Stimulated activated CD4-positive, alpha-beta T cell treated with anti-CD3 and anti-CD28 coated beads, Interleukin-4, amount 100 ng/mL, for 4 hours (primary cell): ENCODE measurements at regions not wholly inside any gene's neighbourhood (a gene's known extent, or its start where the extent isn't known, plus 50 kb on each side); places are given as distances from the start of the nearest gene placed in this dataset.
"Not testable (repeated sequence)": the region's sequence is repeated elsewhere in the genome, so short reads cannot be mapped to it uniquely, and the experiment has no call there.

Experiments
- DNase-seq, 2 experiments: peaks; one replicate each; pipeline ENCODE4 v3.0.0-alpha.2; 2020

DNA sequence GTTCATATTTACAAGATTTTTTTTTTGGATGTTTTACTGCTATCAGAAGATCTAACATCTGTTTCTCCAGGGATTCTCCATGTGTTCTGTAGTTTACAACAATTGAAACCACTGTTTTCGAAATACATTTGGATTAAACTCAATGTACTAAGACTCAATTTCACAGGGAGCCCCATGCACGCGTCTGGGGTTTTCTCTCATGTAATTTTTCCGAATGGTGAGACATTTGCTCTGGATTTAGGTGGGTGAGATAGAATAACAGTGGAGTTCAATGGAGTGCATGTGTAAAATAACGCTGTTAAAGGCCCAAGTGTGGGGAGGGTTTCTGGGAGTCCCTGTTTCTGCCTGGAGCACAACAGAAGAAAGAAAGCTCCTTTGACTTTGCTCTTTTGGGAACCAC, 330.3 kb downstream of the TSHZ3 start:
- DNase-seq = no peak

DNA sequence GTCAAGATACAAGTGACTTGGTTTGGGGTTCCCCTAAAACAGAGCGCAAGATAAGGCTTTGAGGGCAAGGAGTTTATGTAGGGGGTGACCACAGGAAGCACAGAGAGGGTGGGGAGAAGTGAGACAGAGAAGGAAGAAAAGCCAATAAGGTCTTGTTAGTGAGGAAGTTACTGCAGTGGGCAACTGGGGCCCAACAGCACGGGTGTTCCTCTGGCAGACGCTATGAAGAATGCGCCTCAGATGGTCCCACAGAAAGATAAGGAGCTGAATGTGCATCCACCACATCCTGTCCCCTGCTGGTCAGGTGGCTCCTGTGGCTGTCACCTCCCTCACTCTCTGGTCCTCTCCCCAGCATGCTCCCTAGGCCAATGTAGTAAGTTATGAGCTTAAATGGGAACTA, 333.5 kb downstream of the TSHZ3 start:
- no peak for DNase-seq

DNA sequence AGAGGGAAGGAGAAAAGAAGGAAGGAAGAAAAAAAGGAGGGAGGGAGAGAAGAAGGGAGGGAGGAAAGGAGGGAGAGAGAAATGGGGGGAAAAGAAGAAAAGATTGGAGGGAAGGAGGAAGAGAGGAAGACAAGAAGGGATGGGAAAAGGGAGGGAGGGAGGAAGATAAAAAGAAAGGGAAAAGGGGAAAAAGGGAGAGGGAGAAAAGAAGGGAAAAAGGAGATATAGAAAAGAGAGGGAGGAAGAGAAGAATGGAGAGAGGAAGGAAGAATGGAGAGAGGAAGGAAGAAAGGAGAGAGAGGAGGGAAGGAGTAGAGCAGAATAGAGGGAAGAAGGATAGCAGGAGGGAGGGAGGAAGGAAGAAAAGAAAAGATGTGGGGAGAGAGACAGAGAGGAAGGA, 334.6 kb downstream of the TSHZ3 start:
- DNase-seq = no peak

DNA sequence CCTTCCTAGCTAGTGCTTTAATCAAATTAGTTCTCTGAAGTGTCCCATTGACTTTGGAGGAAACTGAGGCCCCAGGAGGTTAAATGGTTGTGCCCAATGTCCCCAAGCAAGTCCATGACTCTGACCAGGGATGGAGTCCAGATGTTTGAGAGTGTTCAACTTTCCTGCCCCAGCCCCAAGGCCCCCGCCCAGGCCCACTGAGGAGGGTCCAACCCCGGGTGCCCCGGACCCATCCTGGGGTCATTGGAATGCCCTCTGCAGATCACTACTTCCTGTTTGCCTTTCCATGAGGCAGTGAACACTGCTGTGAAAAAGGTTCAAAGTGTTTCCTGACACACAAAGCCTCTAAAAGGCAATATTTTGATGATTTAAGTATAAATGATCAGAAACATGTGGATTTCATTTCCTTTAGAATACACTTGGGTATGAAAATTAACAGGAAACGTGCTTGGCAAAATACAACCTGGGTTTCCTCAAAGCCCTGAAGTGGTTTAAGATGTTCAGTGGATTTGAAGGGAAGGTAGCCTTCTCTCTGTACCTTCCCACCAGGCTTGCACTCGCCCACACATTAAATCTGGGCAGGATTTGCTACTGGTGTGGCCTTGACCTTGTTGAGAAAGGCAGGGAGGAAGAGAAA, 335.7 kb downstream of the TSHZ3 start:
- no peak for DNase-seq

DNA sequence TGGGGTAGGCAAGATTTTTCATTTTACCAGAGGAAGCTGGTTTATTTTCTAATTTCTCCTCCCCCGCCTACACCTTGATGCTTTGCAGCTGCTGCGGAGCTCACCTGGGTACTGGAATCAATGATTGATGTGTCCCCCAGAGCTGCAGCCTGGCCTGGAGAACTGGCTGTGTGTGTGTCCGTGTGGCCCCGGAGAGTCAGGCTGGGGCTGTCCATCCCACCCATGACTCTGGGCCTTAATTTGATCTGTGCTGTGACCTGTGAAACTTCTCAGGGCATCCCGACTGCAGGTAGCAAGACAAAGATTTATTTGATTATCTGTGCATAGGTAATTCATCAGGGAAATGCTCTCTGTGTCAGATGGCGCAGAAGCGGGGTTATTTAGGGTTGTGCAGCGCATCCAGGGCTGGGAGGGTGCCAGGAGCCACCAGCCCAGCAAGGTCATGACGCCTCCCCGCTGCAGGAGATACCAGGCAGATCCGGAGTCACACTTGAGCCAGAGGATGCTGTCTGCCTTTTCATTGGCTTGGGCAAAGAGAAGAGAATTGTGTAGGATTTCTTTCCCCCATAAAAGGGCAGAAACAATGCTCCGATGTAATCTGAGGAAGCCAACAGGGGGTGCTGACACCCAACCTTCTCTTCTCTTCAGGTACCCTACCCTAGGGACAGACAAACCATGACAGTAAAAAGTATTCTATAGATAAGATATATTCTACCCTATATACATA, 346.6 kb downstream of the TSHZ3 start:
- DNase-seq = no peak

DNA sequence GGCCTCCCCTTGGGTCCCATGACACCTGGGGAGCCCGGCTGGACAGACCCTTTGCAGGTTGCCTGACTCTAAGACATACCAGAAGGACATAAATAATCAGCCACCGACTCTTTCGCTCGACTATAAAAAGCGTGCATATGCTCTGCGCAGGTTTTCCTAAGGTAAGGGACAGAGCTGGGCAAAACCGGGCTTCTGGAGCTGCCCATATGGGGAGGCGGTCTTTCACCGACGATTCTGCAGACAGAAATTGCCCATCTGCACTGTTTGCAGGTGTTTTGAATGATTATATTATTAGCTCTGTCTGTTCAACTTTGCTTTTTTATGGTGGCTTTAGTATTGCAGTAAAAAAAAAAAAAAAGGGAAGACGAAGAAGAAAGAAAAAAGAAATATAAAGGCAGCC, 347.2 kb downstream of the TSHZ3 start:
- DNase-seq = no peak

DNA sequence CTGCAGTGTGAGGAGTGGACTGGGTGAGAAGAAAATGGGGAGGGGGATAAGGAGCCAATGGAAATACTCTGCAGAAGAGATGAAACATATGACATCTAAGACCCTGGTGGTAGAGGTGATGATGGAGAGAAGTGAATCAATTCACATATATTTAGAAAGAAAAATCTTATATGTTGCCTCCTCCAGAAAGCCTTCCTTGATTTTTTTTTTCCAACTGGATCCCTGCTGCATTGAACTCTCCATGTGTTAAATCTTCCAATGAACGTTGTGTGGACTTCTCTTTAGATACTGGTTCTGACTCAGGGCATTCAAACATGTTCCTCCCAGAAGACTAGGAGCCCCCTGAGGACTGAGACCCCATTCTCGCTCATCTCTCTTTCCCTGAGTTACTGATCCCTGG, 348.3 kb downstream of the TSHZ3 start:
- no peak for DNase-seq

DNA sequence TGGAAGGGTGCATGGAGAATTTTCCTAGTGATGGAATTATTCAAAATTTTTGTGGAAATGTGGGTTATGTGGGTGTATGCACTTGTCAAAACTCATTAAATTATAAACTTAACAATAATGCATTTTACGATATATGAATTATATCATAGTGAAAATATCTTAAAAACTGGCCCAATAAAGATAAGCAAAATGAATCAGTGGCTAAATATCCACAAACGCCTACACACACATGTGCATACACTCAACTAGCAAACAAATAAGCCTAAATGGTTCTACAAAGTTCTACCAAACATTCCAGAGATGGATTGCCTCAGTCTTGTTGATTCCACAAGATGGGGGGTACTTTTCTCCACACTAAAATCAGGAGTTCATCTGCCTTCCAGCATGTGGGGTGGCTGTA, 349.5 kb downstream of the TSHZ3 start:
- DNase-seq = no peak

DNA sequence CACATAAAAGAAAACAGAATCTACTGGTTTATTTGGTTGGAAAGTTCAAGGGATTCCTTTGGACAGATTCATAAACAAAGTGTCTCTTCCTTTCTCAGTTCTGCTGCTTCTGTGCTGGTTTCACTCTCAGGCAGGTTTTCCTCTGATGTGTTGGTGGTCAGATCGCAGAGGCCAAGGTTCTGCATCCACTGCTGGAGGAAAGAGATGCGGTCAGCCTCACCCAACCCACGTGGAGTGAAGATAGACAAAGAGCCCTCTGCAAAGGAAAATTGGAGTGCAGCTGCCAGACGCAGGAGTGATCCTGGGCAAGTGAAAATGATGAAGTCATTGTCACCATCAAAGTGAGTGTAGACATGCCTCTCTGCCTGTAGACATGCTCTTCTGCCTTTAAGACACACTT, 352.0 kb downstream of the TSHZ3 start:
- DNase-seq = no peak

DNA sequence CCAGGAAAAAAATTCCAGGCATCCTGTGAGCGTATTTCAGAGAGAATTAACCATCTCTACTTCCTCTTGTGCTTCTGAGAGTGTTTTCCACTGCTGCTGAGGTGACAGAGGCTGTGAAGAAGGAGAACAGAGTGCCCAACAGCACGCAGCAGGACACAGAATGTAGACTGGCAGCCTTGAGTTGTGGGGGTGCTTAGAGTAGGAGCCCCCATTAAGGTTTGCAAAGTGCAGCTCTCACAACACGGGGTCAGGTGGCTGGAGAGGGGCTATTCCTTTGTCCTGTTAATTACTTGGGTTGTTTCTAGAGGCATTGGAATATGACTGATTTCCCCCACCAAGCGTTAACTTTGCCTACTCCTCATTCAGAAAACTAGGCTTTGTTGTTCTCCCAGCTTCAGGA, 370.6 kb downstream of the TSHZ3 start:
- DNase-seq = no peak

DNA sequence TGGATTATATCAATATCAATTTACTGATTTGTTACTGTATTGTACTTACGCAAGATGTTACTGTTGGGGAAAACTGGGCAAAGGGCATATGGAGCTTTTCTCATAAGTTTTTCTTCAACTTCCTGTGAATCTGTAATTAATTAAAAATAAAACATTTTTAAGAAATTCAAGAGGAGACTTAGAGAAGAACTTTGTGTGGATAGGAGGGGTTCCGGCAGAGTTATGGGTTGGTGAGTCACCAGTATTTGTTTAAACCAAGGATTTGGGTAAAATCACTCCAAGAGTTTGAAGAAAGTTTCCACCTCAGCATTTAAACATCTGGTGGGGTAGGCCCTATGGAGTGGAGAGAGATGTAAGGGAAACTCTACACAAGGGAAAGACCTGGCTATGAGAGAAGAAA, 379.6 kb downstream of the TSHZ3 start:
- no peak for DNase-seq

DNA sequence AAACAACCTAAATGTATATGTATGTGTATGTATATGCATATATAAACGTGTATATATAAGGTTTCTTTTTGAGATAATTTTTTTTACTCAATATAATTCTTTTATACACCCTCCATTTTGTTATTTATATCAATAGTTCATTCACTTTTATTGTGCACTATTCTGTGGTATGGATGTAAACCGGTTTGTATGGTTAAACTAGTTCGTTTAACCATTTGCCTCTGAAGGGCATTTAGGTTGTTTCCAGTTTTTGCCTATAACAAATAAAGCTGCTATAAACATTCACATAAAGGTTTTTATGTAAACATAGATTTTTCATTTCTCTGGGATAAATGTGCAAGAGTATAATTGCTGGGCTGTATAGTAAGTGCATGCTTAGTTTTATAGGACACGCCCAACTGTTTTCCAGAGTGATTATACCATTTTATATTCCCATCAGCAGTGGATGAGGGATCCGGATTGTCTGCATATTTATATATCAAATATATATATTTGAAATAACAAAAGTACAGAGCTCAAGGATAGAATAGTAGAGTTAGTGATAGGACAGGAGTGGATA, 380.3 kb downstream of the TSHZ3 start:
- DNase-seq = no peak

DNA sequence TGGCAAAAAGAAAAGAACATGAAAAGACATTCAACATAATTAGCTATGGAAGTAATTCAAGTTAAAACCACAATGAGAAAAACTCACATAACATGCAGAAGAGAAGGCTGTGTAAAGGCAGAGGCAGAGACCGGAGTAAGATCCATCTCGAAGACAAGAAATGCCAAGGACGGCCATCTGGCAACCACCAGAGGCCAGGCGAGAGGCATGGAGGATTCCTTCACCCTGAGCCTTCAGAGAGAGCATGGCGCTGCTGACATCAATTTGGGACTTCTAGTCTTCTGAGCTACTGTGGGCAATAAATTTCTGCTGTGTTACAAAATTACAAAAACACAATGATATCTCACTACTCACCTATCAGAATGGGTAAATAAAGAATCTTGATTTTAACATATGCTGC, 381.0 kb downstream of the TSHZ3 start:
- DNase-seq = no peak

DNA sequence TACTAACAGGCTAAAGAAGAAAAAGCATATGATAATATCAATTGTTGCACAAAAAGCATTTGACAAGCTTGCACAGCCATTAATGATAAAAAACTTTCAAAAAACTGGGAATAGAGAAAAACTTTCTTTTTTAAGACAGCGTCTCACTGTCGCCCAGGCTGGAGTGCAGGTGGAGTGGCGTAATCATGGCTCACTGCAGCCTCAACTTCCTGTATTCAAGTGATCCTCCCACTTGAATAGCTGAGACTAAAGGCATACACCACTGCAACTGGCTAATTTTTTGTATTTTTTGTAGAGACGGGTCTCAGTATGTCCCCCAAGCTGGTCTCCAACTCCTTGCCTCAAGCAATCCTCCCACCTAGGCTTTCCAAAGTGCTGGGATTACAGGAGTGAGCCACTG, 382.8 kb downstream of the TSHZ3 start:
- DNase-seq = no peak

DNA sequence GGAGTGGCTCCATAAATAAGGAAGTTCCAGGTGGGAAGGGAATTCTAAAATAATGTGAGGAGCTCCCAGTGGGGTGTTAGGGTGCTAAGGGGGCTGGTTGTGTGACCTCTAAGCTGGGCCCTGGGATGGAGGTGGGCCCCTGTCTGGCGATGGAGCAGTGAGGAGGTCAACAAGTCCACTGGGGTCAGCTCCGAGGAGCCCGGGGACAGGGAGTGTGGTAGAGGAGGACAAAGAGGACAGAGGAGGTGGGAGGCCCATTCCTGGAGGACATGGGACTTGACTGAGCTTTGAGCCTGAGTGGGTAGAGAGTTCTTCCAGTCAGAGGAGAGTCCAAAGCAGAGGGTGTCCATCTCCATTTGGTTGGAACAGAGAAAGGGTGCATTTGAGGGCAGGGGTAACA, 390.2 kb downstream of the TSHZ3 start:
- DNase-seq = no peak

DNA sequence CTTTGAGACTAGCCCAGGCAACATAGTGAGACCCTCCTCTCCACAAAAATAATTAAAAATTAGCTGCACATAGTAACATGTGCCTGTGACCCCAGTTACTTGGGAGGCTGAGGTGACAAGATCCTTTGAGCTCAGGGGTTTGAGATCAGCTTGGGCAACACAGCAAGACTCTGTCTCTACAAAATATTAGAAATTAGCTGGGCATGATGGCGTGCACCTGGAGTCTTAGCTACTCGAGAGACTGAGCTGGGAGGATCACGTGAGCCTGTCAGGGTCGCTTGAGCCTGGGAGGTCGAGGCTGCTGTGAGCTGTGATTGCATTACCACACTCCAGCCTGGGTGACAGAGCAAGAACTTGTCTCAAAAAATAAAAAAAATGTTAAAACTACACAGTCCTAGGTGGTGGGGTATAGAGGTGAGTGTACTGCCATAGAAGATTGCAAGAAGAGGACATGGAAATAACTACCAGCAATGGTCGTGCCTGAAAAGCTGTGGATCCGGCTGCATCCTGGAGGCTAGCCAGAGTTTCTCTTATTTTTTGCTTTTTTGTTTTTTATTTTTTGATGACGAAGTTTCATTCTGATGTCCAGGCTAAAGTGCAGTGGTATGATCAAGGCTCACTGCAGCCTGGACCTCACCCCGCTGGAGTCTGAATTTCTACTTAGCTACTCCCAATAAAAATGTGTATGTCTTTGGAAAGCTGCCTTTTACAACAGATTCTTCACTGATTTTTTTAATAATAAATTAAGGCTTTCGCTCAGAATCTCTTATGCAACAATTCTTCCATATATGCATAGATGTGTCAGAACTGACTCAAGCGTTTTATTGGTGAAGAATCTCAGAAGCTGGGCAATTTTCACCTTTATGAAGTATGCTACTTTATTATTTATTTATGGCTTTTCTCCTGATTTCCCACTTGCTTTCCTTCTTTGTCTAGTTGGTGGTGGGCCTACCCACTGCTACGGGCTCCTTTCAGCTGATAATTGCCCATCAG, 393.8 kb downstream of the TSHZ3 start:
- no peak for DNase-seq

DNA sequence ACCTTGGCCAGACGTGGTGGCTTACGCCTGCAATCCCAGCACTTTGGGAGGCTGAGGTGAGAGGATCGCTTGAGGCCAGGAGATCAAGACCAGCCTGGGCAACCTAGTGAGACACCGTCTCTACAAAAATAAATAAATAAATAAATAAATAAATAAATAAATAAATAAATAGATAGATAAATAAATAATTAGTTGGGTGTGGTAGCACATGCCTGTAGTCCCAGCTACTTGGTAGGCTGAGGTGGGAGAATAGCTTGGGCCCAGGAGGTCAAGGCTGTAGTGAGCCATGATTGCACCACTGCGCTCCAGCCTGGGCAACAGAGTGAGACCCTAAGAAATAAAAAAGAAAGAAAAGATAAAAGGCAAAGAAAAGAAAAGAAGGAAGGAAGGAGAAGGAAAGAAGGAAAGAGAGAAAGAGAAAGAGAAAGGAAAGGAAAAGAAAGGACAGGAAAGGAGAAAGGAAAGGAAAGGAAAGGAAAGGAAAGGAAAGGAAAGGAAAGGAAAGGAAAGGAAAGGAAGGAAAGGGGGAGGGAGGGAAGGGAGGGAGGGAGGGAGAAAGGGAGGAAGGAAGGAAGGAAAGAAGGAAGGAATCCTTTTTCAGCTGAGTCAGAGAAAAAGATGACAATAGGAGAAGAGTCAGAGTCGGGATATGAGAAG, 404.8 kb downstream of the TSHZ3 start:
- not testable (repeated sequence) for DNase-seq

DNA sequence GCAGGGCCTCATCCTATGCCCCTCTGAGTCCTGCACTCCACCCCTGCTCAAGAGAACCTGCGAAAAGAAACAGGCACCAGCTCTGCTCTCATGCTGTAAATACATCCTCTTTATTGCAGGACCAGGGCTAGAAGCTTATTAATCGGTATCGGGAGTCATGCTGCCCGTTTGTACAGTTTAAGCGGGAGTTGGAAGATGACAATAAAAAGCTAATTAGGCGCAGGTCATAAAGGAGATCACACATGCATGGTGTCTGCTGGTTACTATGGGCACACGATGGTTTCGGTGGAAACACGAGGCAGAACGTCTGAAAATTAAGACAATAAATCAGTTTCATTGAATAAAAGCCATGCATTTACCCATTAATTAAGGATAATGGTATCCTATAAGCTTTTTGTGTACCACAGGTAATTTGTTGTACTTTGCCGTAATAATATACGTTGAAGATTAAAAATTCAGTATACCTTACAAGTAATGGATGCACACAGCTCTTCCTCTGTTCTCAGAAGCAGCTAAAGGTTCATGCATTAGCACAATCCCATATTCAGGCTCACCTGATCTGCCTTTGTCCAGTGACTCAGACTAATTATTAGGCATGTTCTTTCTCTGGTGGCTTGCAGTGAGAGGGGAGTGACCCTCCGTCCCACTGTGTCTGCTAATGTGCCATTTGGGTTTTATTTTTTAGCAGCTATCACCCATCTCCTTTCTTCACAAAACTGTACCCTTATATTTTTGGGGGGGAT, 406.0 kb downstream of the TSHZ3 start:
- no peak for DNase-seq

DNA sequence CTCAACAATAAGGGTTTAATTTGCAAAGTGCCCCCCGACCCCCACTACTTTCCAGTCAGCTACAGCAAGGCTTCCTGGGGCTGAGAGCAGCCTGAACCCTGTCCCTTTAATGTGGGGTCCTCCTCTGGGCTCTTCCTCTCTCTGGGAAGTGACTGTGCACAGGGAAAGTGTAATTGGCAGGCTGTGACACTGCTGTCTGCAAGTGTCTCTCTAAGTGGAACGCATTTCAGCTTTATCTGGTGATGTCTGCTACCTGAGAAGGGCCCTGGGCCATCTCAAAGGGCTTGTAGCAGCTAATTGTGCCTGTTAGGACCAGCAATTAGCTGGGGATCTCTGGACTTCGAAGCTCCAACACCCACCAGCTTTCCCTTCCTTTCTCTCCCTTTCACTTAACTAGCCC, 406.6 kb downstream of the TSHZ3 start:
- no peak for DNase-seq

DNA sequence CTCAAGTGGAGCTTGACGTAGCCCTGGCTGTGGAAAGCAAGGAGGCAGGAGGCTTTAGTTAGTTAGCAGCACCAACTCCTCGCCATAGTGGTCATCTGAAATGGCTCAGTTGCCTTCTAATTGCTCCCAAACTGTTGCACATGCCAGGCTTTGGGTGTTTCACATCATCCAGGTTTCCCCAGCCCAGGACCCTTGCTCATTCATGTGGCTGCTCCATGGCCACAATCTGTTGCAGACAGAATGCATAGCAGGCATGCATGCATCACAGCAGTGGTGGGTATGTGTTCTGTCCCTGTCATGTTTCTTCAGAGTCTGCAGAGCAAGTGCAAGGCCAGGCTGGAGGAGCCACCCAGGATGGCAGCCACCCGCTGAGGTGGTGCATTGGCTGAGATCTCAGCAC, 407.6 kb downstream of the TSHZ3 start:
- DNase-seq = no peak

DNA sequence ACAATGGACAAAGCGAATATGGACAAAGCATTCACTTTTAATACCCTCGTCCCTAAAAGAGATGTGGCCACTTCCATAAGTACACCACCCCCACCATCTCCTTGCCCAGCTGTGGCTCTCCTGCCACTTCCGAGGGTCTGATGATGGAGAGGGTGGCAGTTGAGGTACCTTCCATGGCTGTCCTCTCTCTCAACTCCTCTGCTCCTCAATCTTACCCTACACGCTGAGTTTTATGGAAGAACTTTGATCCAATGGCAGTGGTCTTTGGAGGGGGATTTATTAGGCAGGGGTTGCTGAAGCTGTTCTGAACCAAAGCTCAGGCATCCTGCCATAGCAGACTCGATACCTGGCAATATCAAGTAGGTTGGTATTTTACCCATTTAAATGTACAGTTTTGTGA, 413.0 kb downstream of the TSHZ3 start:
- no peak for DNase-seq

DNA sequence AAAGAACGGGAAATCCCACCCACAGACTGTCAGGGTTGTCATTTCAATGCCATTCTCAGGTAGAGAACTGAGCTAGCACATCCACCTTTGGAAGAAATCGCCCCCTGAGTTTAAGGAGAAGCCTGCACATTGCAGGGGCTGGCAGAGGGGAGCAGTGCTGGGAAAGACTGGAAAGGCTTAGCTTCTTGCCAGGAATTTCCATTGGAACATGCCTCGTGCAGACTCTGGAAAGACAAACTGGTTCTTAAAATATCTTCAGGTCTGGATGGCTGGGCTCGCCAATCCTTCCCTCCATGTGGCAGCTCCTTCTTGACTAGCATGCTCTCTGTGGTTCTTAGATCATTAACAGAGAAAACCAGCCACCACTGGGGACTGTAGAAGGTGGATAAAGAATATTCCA, 414.1 kb downstream of the TSHZ3 start:
- no peak for DNase-seq
